Stomach (tissue), 4 donors: ENCODE measurements at regions not wholly inside any gene's neighbourhood (a gene's known extent, or its start where the extent isn't known, plus 50 kb on each side); places are given as distances from the start of the nearest gene placed in this dataset.

Experiments
- CTCF ChIP-seq, 7 experiments: fragments of 450-650 bp in 4 of 7; fragments of 200-600 bp in 3 of 7; sonication (generic) in 3 of 7; IDR thresholded peaks; one replicate each; pipeline ENCODE4 v1.5.1; 2016 to 2019; ENCODE audit warnings: antibody characterized with exemption in 7 of 7, control low read depth in 2 of 7, mild to moderate bottlenecking in 1 of 7
- POLR2A ChIP-seq, 4 donors: fragments of 450-650 bp; IDR thresholded peaks; one replicate each; pipeline ENCODE4 v1.6.1; 2016; ENCODE audit warnings: antibody characterized with exemption in 4 of 4, control low read depth in 2 of 4, mild to moderate bottlenecking in 1 of 4, moderate library complexity in 1 of 4

DNA sequence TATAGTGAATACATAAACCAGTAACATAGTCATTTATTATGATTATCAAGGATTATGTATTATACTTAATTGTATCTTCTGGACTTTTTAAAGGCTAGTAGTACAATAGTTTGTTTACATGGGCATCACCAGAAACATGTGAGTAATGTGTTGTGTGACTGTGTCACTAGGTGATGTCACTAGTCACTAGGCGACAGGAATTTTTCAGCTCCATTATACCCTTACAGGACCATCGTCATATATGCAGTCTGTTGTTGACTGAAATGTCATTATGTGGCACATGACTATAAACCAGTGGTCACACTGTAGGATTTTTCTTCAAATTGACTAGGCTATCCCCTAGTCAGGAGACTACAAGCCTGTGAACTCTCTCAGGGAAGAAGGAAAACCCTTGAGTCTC is 86.5 kb upstream of the CENPW start:
- TF ChIP-seq CTCF (IDR thresholded peaks at IDR 0.05), result no peak
- TF ChIP-seq POLR2A (IDR thresholded peaks at IDR 0.05), result no peak
